GM12878 (cell line): ENCODE measurements at regions not wholly inside any gene's neighbourhood (a gene's known extent, or its start where the extent isn't known, plus 50 kb on each side); places are given as distances from the start of the nearest gene placed in this dataset.

ENCODE experiments used
- ATAC-seq: fragments of 200-7000 bp; cut with Tn5 transposase; 3 replicates; pipeline ENCODE4 v1.9.1; 2020; ENCODE audit warnings: mild to moderate bottlenecking, moderate library complexity
- BruUV-seq: library from RNA; stranded (reverse); fragments of 400-500 nt; replicated peaks from 2 replicates; lab custom pipeline; 2021; lab: Mats Ljungman, UMichigan
- CTCF ChIA-PET: fragments of 300-600 bp; sonication (Branson Sonifier 250); formaldehyde crosslinking; extraction: SDS; loops from one replicate; lab custom pipeline; 2021; ENCODE audit warnings: inconsistent platforms; lab: Yijun Ruan, JAX
- POLR2A ChIA-PET: fragments of 350-600 bp; formaldehyde crosslinking; extraction: SDS; loops from one replicate; lab custom pipeline; 2021; ENCODE audit warnings: inconsistent platforms; lab: Charles Lee
- RAD21 ChIA-PET: fragments of 300-600 bp; sonication (Branson Sonifier 250); formaldehyde crosslinking; loops from one replicate; lab custom pipeline; 2023; ENCODE audit warnings: antibody characterized with exemption; ENCODE audit not compliant: unreplicated experiment; lab: Charles Lee
- SMC1A ChIA-PET: fragments of 300-600 bp; sonication (Branson Sonifier 250); formaldehyde crosslinking; loops from one replicate; lab custom pipeline; 2023; ENCODE audit not compliant: unreplicated experiment, uncharacterized antibody; lab: Charles Lee
- DNase-seq: peaks from one replicate; pipeline ENCODE4 v3.0.0-alpha.2; 2011; ENCODE audit warnings: low read depth, low spot score
- FAIRE-seq: peaks from 3 replicates; lab custom pipeline; 2011; peaks lifted over from hg19 to GRCh38; lab: Jason Lieb, UNC
- H2AFZ ChIP-seq: 2 replicates; pipeline ENCODE4 v1.6.0; 2011; ENCODE audit warnings: low read depth, low read length, control low read depth; ENCODE audit not compliant: control insufficient read depth
- H3K27ac ChIP-seq: 2 replicates; pipeline ENCODE4 v1.5.1; 2011; ENCODE audit warnings: control low read depth; ENCODE audit not compliant: control insufficient read depth, insufficient read depth
- H3K27me3 ChIP-seq, 2 experiments: replicated peaks in 1 of 2; 2 replicates each; pipeline versions ENCODE4 v1.6.0 to v1.6.1; 2011; ENCODE audit warnings: low read length in 1 of 2; ENCODE audit not compliant: control insufficient read depth in 2 of 2, insufficient read depth in 2 of 2
- H3K36me3 ChIP-seq, 2 experiments: 2 replicates each; pipeline ENCODE4 v1.5.1; 2011; ENCODE audit warnings: low read length in 1 of 2; ENCODE audit not compliant: control insufficient read depth in 2 of 2, insufficient read depth in 2 of 2
- H3K4me1 ChIP-seq: 2 replicates; pipeline ENCODE4 v1.6.1; 2011; ENCODE audit warnings: mild to moderate bottlenecking, low read length, moderate library complexity, mixed read lengths; ENCODE audit not compliant: control insufficient read depth, insufficient read depth
- H3K4me2 ChIP-seq: 2 replicates; pipeline ENCODE4 v1.6.0; 2011; ENCODE audit warnings: control low read depth; ENCODE audit not compliant: control insufficient read depth, insufficient read depth
- H3K4me3 ChIP-seq: fragments of 200-600 bp; sonication (generic); 2 replicates; pipeline ENCODE4 v1.5.1; 2016
- H3K79me2 ChIP-seq: 2 replicates; pipeline ENCODE4 v1.6.0; 2011; ENCODE audit warnings: low read length; ENCODE audit not compliant: control insufficient read depth, insufficient read depth
- H3K9ac ChIP-seq: 2 replicates; pipeline ENCODE4 v1.8.0; 2011; ENCODE audit warnings: low read length, control low read depth, mixed read lengths; ENCODE audit not compliant: control insufficient read depth, insufficient read depth
- H3K9me3 ChIP-seq: replicated peaks from 3 replicates; pipeline ENCODE4 v1.5.1; 2011; ENCODE audit warnings: mild to moderate bottlenecking, low read length; ENCODE audit not compliant: control insufficient read depth, insufficient read depth
- H4K20me1 ChIP-seq: 2 replicates; pipeline ENCODE4 v1.6.0; 2011; ENCODE audit not compliant: control insufficient read depth, insufficient read depth
- BHLHE40 ChIP-seq, 2 experiments: fragments of 450-650 bp in 1 of 2; IDR thresholded peaks; 2 replicates each; pipeline ENCODE4 v1.6.1; 2011 to 2017; ENCODE audit warnings: low read depth in 2 of 2, borderline replicate concordance in 1 of 2, improper control_type of control experiment in 1 of 2, low read length in 1 of 2, mild to moderate bottlenecking in 1 of 2
- CHD1 ChIP-seq: IDR thresholded peaks from 2 replicates; pipeline ENCODE4 v1.6.1; 2012; ENCODE audit warnings: low read depth, low read length, improper control_type of control experiment
- ELK1 ChIP-seq: IDR thresholded peaks from 2 replicates; pipeline ENCODE4 v1.6.1; 2012; ENCODE audit warnings: low read depth, low read length, improper control_type of control experiment
- IRF5 ChIP-seq: fragments of 450-650 bp; IDR thresholded peaks from 2 replicates; pipeline ENCODE4 v1.6.1; 2017; ENCODE audit warnings: borderline replicate concordance
- POLR2AphosphoS2 ChIP-seq: IDR thresholded peaks from 2 replicates; pipeline ENCODE4 v1.6.1; 2011; ENCODE audit warnings: low read depth, mild to moderate bottlenecking, low read length, improper control_type of control experiment, moderate library complexity
- PRDM15 ChIP-seq: fragments of 450-650 bp; formaldehyde crosslinking; IDR thresholded peaks from 2 replicates; pipeline ENCODE4 v1.4.0; 2020; ENCODE audit warnings: mild to moderate bottlenecking, moderate library complexity
- RBBP5 ChIP-seq: fragments of 200-600 bp; sonication (generic); conservative IDR thresholded peaks from 2 replicates; pipeline ENCODE4 v1.6.1; 2016
- SRF ChIP-seq, 2 experiments: IDR thresholded peaks; 2 replicates each; pipeline ENCODE4 v1.6.1; 2011; ENCODE audit warnings: low read depth in 2 of 2, low read length in 2 of 2, mild to moderate bottlenecking in 1 of 2, moderate library complexity in 1 of 2
- ZBED1 ChIP-seq: IDR thresholded peaks from 2 replicates; pipeline ENCODE4 v1.6.1; 2016; ENCODE audit warnings: borderline replicate concordance
- ZZZ3 ChIP-seq: IDR thresholded peaks from 2 replicates; pipeline ENCODE4 v1.6.1; 2011; ENCODE audit warnings: low read depth; ENCODE audit not compliant: control insufficient read depth, insufficient read length
- WGBS: methylation state at CpG from one replicate; pipeline ENCODE4 v1.1.6; 2016; ENCODE audit warnings: low lambda C conversion rate; ENCODE audit not compliant: insufficient replicate concordance, insufficient coverage; ENCODE audit errors: missing lambda C conversion rate; 5-methylcytosine and 5-hydroxymethylcytosine counted together
- in situ Hi-C: fragments of 300-500 bp; cut with MboI; formaldehyde crosslinking; loops from 9 replicates; pipeline ENCODE4 v1.14.3; 2018; ENCODE audit warnings: mixed read lengths
- intact Hi-C: fragments of 100-400 bp; cut with micrococcal nuclease; formaldehyde crosslinking; loops from one replicate; pipeline ENCODE4 v1.14.2; 2022; ENCODE audit not compliant: unreplicated experiment
- TF ChIP-seq, protein P1 (sequence below): fragments of 450-650 bp; IDR thresholded peaks from 2 replicates; pipeline ENCODE4 v1.6.1; 2018; ENCODE audit warnings: mild to moderate bottlenecking, low read depth, moderate library complexity; ENCODE audit not compliant: partially characterized antibody

DNA sequence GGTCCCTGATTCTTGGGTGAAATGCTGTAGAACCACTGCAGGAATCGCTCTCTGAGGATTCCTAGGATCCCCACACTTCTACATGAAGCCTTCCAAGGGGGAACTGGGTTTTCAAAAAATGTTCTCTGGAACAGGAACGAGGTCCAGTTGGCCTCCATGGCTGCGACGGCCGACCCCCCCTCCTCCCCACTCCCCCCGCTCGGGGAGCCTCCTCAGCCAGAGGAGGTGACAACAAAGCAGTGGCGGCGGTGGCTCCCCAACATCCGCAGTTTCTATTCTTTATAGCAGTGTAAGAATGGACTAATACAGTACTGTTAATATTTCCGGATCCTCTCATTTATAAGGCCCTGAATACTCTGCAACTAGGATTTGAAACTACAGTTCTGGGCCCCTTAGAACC is 84.0 kb upstream of the PLAAT1 start (continued):
- no peak for TF ChIP-seq ZBED1

- Histone ChIP-seq H3K79me2 (no peaks in the 10 kb centered on the region), H2AFZ (no peak overlapping the region), H3K27ac (no peak overlapping the region), H3K4me2 (no peak overlapping the region), H3K36me3 (no peaks in the 10 kb centered on the region), H3K9ac (no peak overlapping the region), H4K20me1 (no peaks in the 10 kb centered on the region), H3K9me3 (no peaks in the 10 kb centered on the region), H3K4me3 (no peak overlapping the region), H3K4me1 (no peaks in the 10 kb centered on the region), H3K27me3 (no peaks in the 10 kb centered on the region)
- no TSS peak for BruUV-seq
- ChIA-PET POLR2A (no interaction called here), CTCF (no interaction called here), SMC1A (no interaction called here), RAD21 (no interaction called here)
- no peak for ATAC-seq
- no peak for DNase-seq
- 2% methylated on average over 4 of the region's 4 CpGs for WGBS
- TF ChIP-seq RBBP5 (no peak), ZZZ3 (no peak), POLR2AphosphoS2 (no peak), CHD1 (no peak), BHLHE40 (IDR thresholded peaks at IDR 0.05; ENCODE audit: borderline replicate concordance in 1 of 2, low read depth in 2 of 2, low read length in 1 of 2) (no peak), ELK1 (no peak), PRDM15 (CRISPR knock-in tag) (no peak), SRF (IDR thresholded peaks at IDR 0.05; ENCODE audit: low read depth in 2 of 2, low read length in 2 of 2) (no peak), IRF5 (no peak)
- TF ChIP-seq, protein P1, sequence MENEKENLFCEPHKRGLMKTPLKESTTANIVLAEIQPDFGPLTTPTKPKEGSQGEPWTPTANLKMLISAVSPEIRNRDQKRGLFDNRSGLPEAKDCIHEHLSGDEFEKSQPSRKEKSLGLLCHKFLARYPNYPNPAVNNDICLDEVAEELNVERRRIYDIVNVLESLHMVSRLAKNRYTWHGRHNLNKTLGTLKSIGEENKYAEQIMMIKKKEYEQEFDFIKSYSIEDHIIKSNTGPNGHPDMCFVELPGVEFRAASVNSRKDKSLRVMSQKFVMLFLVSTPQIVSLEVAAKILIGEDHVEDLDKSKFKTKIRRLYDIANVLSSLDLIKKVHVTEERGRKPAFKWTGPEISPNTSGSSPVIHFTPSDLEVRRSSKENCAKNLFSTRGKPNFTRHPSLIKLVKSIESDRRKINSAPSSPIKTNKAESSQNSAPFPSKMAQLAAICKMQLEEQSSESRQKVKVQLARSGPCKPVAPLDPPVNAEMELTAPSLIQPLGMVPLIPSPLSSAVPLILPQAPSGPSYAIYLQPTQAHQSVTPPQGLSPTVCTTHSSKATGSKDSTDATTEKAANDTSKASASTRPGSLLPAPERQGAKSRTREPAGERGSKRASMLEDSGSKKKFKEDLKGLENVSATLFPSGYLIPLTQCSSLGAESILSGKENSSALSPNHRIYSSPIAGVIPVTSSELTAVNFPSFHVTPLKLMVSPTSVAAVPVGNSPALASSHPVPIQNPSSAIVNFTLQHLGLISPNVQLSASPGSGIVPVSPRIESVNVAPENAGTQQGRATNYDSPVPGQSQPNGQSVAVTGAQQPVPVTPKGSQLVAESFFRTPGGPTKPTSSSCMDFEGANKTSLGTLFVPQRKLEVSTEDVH: no peak
- FAIRE-seq: no peak
- intact Hi-C loops: no loop called here
- in situ Hi-C loops: no loop called here
Measured at GRCh38 chr3:193165431-193166120, 75.4 kb upstream of the PLAAT1 start.
